H1 (cell line): ENCODE measurements at regions not wholly inside any gene's neighbourhood (a gene's known extent, or its start where the extent isn't known, plus 50 kb on each side); places are given as distances from the start of the nearest gene placed in this dataset.

Experiments used
- CTCF ChIA-PET: fragments of 300-600 bp; sonication (Branson Sonifier 250); formaldehyde crosslinking; loops from one replicate; lab custom pipeline; 2021; ENCODE audit not compliant: partially characterized antibody; lab: Charles Lee
- POLR2A ChIA-PET: fragments of 300-600 bp; sonication (Branson Sonifier 250); formaldehyde crosslinking; loops from one replicate; lab custom pipeline; 2021; ENCODE audit warnings: inconsistent platforms; ENCODE audit not compliant: partially characterized antibody; lab: Charles Lee
- DNase-seq, 2 experiments: peaks; one replicate each; pipeline versions ENCODE4 v3.0.0 to v3.0.0-alpha.2; 2010 to 2022; ENCODE audit warnings: low spot score in 2 of 2, low read depth in 1 of 2, mixed read lengths in 1 of 2
- FAIRE-seq: peaks from 2 replicates; lab custom pipeline; 2011; peaks lifted over from hg19 to GRCh38; lab: Jason Lieb, UNC
- H2AFZ ChIP-seq: 2 replicates; pipeline ENCODE4 v1.8.1; 2012; ENCODE audit warnings: low read length, inconsistent platforms
- H2AK5ac ChIP-seq: 2 replicates; pipeline ENCODE4 v1.6.1; 2013; ENCODE audit warnings: low read depth, low read length
- H2BK120ac ChIP-seq: replicated peaks from 2 replicates; pipeline ENCODE3; 2013; ENCODE audit warnings: low read depth, low read length, inconsistent platforms
- H2BK12ac ChIP-seq: 2 replicates; pipeline ENCODE4 v1.6.1; 2013; ENCODE audit warnings: low read depth, low read length
- H2BK15ac ChIP-seq: 2 replicates; pipeline ENCODE4 v1.6.1; 2013; ENCODE audit warnings: low read length
- H2BK20ac ChIP-seq: 2 replicates; pipeline ENCODE4 v1.6.1; 2013; ENCODE audit warnings: low read length
- H2BK5ac ChIP-seq: 2 replicates; pipeline ENCODE4 v1.6.1; 2013; ENCODE audit warnings: low read depth, low read length
- H3K14ac ChIP-seq: 2 replicates; pipeline ENCODE4 v1.6.1; 2013; ENCODE audit warnings: inconsistent platforms; ENCODE audit not compliant: insufficient read length
- H3K18ac ChIP-seq: 2 replicates; pipeline ENCODE4 v1.6.1; 2013; ENCODE audit warnings: low read length; ENCODE audit errors: extremely low read depth
- H3K23ac ChIP-seq: 2 replicates; pipeline ENCODE4 v1.6.1; 2013; ENCODE audit warnings: inconsistent platforms; ENCODE audit not compliant: insufficient read length
- H3K23me2 ChIP-seq: 2 replicates; pipeline ENCODE4 v1.6.1; 2013; ENCODE audit warnings: low read depth, low read length
- H3K27ac ChIP-seq: 2 replicates; pipeline ENCODE4 v1.6.1; 2011; ENCODE audit warnings: low read depth, low read length, inconsistent platforms
- H3K27me3 ChIP-seq, 4 experiments: replicated peaks in 1 of 4; 1 replicate in 1 of 4; 2 replicates in 3 of 4; pipeline versions ENCODE4 v1.6.1 to v1.8.1; 2011 to 2013; ENCODE audit warnings: low read length in 3 of 4, mild to moderate bottlenecking in 3 of 4, inconsistent platforms in 2 of 4, mixed read lengths in 2 of 4, moderate library complexity in 1 of 4; ENCODE audit not compliant: control insufficient read depth in 3 of 4, insufficient read depth in 3 of 4; ENCODE audit errors: extremely low read depth in 1 of 4
- H3K36me3 ChIP-seq, 4 experiments: 2 replicates each; pipeline versions ENCODE4 v1.6.1 to v1.8.1; 2011 to 2013; ENCODE audit warnings: mild to moderate bottlenecking in 4 of 4, low read length in 3 of 4, moderate library complexity in 2 of 4, control low read depth in 1 of 4, inconsistent platforms in 1 of 4; ENCODE audit not compliant: insufficient read depth in 4 of 4, control insufficient read depth in 2 of 4
- H3K4ac ChIP-seq: replicated peaks from 2 replicates; pipeline ENCODE3; 2013; ENCODE audit warnings: low read length, low read depth, mixed read lengths, inconsistent platforms; ENCODE audit not compliant: insufficient read length
- H3K4me1 ChIP-seq, 4 experiments: replicated peaks in 1 of 4; 1 replicate in 1 of 4; 2 replicates in 3 of 4; pipeline versions ENCODE4 v1.6.1 to v1.8.1; 2011 to 2013; ENCODE audit warnings: low read length in 3 of 4, inconsistent platforms in 2 of 4, mixed read lengths in 1 of 4; ENCODE audit not compliant: insufficient read depth in 4 of 4, control insufficient read depth in 3 of 4
- H3K4me2 ChIP-seq, 2 experiments: 2 replicates each; pipeline versions ENCODE4 v1.6.1 to v1.8.1; 2011 to 2013; ENCODE audit warnings: low read depth in 2 of 2, low read length in 2 of 2, control low read depth in 1 of 2, inconsistent platforms in 1 of 2, mild to moderate bottlenecking in 1 of 2; ENCODE audit not compliant: insufficient read depth in 1 of 2
- H3K4me3 ChIP-seq, 4 experiments: fragments of 200-600, 300-600 bp in 1 of 4; sonication (generic), shearing (Covaris generic), sonication (Bioruptor Twin) in 1 of 4; 2 replicates each; pipeline versions ENCODE4 v1.5.1 to v1.8.1; 2011 to 2016; ENCODE audit warnings: low read length in 4 of 4, low read depth in 3 of 4, control low read depth in 2 of 4, inconsistent platforms in 2 of 4, mild to moderate bottlenecking in 2 of 4, mixed read lengths in 1 of 4, moderate library complexity in 1 of 4; ENCODE audit not compliant: insufficient read depth in 2 of 4; ENCODE audit errors: extremely low read depth in 1 of 4
- H3K56ac ChIP-seq: replicated peaks from 2 replicates; pipeline ENCODE3; 2013; ENCODE audit warnings: low read depth, mild to moderate bottlenecking, mixed read lengths, low read length, inconsistent platforms; ENCODE audit not compliant: insufficient read length
- H3K79me1 ChIP-seq: 2 replicates; pipeline ENCODE4 v1.6.1; 2013; ENCODE audit warnings: low read depth, low read length, control low read depth
- H3K79me2 ChIP-seq, 2 experiments: 2 replicates each; pipeline versions ENCODE4 v1.6.1 to v1.8.1; 2012 to 2013; ENCODE audit warnings: low read length in 2 of 2, mild to moderate bottlenecking in 2 of 2, inconsistent platforms in 1 of 2; ENCODE audit not compliant: insufficient read depth in 2 of 2, control insufficient read depth in 1 of 2
- H3K9ac ChIP-seq, 4 experiments: replicated peaks in 1 of 4; 1 replicate in 1 of 4; 2 replicates in 3 of 4; pipeline versions ENCODE4 v1.6.1 to v1.8.1; 2011 to 2013; ENCODE audit warnings: low read depth in 3 of 4, low read length in 3 of 4, control low read depth in 2 of 4, mild to moderate bottlenecking in 2 of 4, moderate library complexity in 2 of 4, inconsistent platforms in 1 of 4; ENCODE audit errors: extremely low read depth in 1 of 4
- H3K9me3 ChIP-seq, 2 experiments: 2 replicates each; pipeline versions ENCODE4 v1.6.1 to v1.8.1; 2012 to 2013; ENCODE audit warnings: mild to moderate bottlenecking in 2 of 2, moderate library complexity in 2 of 2, control low read depth in 1 of 2, inconsistent platforms in 1 of 2, low read depth in 1 of 2, low read length in 1 of 2, mixed read lengths in 1 of 2; ENCODE audit not compliant: insufficient read depth in 2 of 2
- H4K20me1 ChIP-seq, 2 experiments: replicated peaks in 1 of 2; 2 replicates each; pipeline versions ENCODE3 to v1.8.1; 2011 to 2013; ENCODE audit warnings: inconsistent platforms in 2 of 2, low read length in 2 of 2, mild to moderate bottlenecking in 1 of 2; ENCODE audit not compliant: insufficient read depth in 2 of 2, control insufficient read depth in 1 of 2
- H4K5ac ChIP-seq: 2 replicates; pipeline ENCODE4 v1.6.1; 2013; ENCODE audit warnings: low read length, low read depth, mixed read lengths, inconsistent platforms; ENCODE audit not compliant: insufficient read length
- H4K8ac ChIP-seq: 2 replicates; pipeline ENCODE4 v1.8.0; 2013; ENCODE audit warnings: mild to moderate bottlenecking, moderate library complexity, low read length, inconsistent platforms; ENCODE audit not compliant: insufficient read depth; ENCODE audit errors: extremely low read depth
- H4K91ac ChIP-seq: replicated peaks from 2 replicates; pipeline ENCODE3; 2013; ENCODE audit warnings: low read length, mixed read lengths, inconsistent platforms; ENCODE audit not compliant: insufficient read length
- EP300 ChIP-seq, 2 experiments: IDR thresholded peaks; 1 replicate in 1 of 2; 2 replicates in 1 of 2; pipeline ENCODE4 v1.6.1; 2011 to 2012; ENCODE audit warnings: low read depth in 2 of 2, low read length in 2 of 2, mild to moderate bottlenecking in 2 of 2, borderline replicate concordance in 1 of 2, inconsistent platforms in 1 of 2, moderate library complexity in 1 of 2
- RAD21 ChIP-seq, 2 experiments: IDR thresholded peaks in 1 of 2; conservative IDR thresholded peaks in 1 of 2; 2 replicates each; pipeline ENCODE4 v1.6.1; 2011; ENCODE audit warnings: low read depth in 2 of 2, low read length in 2 of 2, improper control_type of control experiment in 1 of 2, inconsistent platforms in 1 of 2, mild to moderate bottlenecking in 1 of 2, moderate library complexity in 1 of 2
- TAF1 ChIP-seq: IDR thresholded peaks from 2 replicates; pipeline ENCODE4 v1.6.1; 2011; ENCODE audit warnings: mild to moderate bottlenecking, low read depth, low read length
- WGBS, 2 experiments: shearing (Covaris generic) in 1 of 2; methylation state at CpG; one replicate each; pipeline versions ENCODE4 v1.1.6 to v1.1.7; 2013 to 2015; ENCODE audit warnings: low lambda C conversion rate in 2 of 2, mixed read lengths in 2 of 2, inconsistent platforms in 1 of 2, low coverage in 1 of 2, missing lambda C conversion rate in 1 of 2; ENCODE audit not compliant: insufficient replicate concordance in 2 of 2, insufficient coverage in 1 of 2, insufficient read length in 1 of 2; ENCODE audit errors: extremely low coverage in 1 of 2, missing lambda C conversion rate in 1 of 2; 5-methylcytosine and 5-hydroxymethylcytosine counted together

DNA sequence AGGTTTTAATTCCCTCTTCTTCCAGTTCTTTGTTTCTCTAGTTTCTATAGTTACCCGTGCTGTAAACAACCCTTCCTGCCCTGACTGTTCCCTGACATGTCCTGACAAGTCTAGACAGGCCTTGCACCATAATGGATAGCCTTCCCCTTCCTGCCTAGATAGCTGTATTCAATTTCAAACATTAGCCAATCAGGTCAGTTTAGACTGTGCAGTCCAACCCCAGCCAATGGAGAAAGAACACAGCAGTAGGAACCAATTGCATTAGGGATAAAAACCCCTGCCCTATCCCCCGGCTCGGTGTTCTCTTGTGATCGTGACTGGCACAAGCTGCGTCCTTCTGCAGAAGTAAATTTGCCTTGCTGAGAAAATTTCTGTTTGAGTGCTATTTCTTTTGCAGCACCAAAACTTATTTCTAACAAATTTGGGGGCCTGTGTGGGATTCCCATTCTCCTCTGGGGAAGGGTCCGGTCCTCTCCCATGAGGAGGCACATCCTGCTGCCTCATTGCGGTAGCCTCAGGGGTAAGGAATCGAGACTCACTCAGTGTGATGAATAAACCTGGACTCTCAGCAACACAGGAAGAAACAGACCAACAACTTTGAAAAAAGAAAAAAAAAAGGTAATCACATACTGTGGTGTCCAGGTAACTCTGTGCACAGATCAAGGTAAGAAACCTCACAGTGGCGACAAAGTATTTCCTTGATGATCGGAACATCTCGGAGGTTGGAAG lies 248.7 kb upstream of the ECI2 start:
- no peak overlapping the region for H4K5ac ChIP-seq
- no peaks in the 10 kb centered on the region for H3K9me3 ChIP-seq
- no peak for DNase-seq
- H3K23ac ChIP-seq, result no peak overlapping the region
- no peak overlapping the region for H2AFZ ChIP-seq
- no peak overlapping the region for H2BK15ac ChIP-seq
- peak overlapping the region in 2 of 4 experiments; percentile 16 to 47; a peak in 3 of 7 replicates for H3K9ac ChIP-seq
- no peak overlapping the region for H3K14ac ChIP-seq
- ChIA-PET CTCF (interaction anchor here (0.7 to 1.3 kb wide), 4 partner anchors 11 to 65 kb away, joined by 3 to 4 read pairs (median 3); no protein-coding TSS in a partner anchor), POLR2A (no interaction called here)
- H3K36me3 ChIP-seq, result no peaks in the 10 kb centered on the region; a peak in 1 of 8 replicates
- H3K27ac ChIP-seq, result peak overlapping the region; percentile 81
- no peaks in the 10 kb centered on the region for H3K79me2 ChIP-seq
- no peaks in the 10 kb centered on the region for H3K23me2 ChIP-seq
- peaks cover 0 to 12% (median 8%) of the 10 kb centered on the region in 4 experiments; a peak in 4 of 7 replicates for H3K4me1 ChIP-seq
- peak; percentile 69 for FAIRE-seq
- peak overlapping the region; percentile 92; the same call in 1 of the 2 replicates for H2BK20ac ChIP-seq
- peak overlapping the region; percentile 92; the same call in 1 of the 2 replicates for H2BK5ac ChIP-seq
- H3K79me1 ChIP-seq, result no peaks in the 10 kb centered on the region
- no peak overlapping the region for H4K8ac ChIP-seq
- no peak overlapping the region for H3K4ac ChIP-seq
- H3K27me3 ChIP-seq, result no peaks in the 10 kb centered on the region
- H4K91ac ChIP-seq, result no peak overlapping the region
- H2AK5ac ChIP-seq, result peak overlapping the region; percentile 6; the same call in 1 of the 2 replicates
- peak overlapping the region in 1 of 4 experiments; percentile 20; a peak in 1 of 8 replicates for H3K4me3 ChIP-seq
- no peak overlapping the region for H2BK120ac ChIP-seq
- H3K4me2 ChIP-seq, result peak overlapping the region in 1 of 2 experiments; percentile 36; a peak in 1 of 4 replicates
- no peak overlapping the region for H3K56ac ChIP-seq
- H3K18ac ChIP-seq, result 0 out of 2 replicates have a peak overlapping the region, but pooled peaks have one; percentile 52
- WGBS, 2 experiments, result 88% methylated on average over 11 of the region's 11 CpGs; no CpG with 5 or more reads in 1 of the 2 experiments
- peak overlapping the region; percentile 89; the same call in 1 of the 2 replicates for H2BK12ac ChIP-seq
- no peaks in the 10 kb centered on the region for H4K20me1 ChIP-seq
- TF ChIP-seq RAD21 (IDR thresholded peaks at IDR 0.05 in 1 of 2, conservative IDR thresholded peaks at IDR 0.05 in 1 of 2; ENCODE audit: low read depth in 2 of 2, low read length in 2 of 2) (no peak), TAF1 (peak; percentile 34; the same call in 1 of the 2 replicates), EP300 (IDR thresholded peaks at IDR 0.05; ENCODE audit: borderline replicate concordance in 1 of 2, low read depth in 2 of 2, low read length in 2 of 2) (peak in 1 of 2 experiments; percentile 89; a peak in 2 of 3 replicates)
